Astrocyte of the cerebellum (primary cell): ENCODE measurements at regions not wholly inside any gene's neighbourhood (a gene's known extent, or its start where the extent isn't known, plus 50 kb on each side); places are given as distances from the start of the nearest gene placed in this dataset.
"Not testable (repeated sequence)": the region's sequence is repeated elsewhere in the genome, so short reads cannot be mapped to it uniquely, and the experiment has no call there.

Experiments
- DNase-seq: peaks from one replicate; pipeline ENCODE4 v3.0.0-alpha.2; 2011; ENCODE audit warnings: low read depth
- H3K4me3 ChIP-seq: 2 replicates; pipeline ENCODE4 v1.5.1; 2011; ENCODE audit warnings: mild to moderate bottlenecking, low read depth, low read length, moderate library complexity
- CTCF ChIP-seq: IDR thresholded peaks from 2 replicates; pipeline ENCODE4 v1.5.1; 2012; ENCODE audit warnings: low read length, low read depth, moderate library complexity, mild to moderate bottlenecking; ENCODE audit errors: missing control alignments
- in situ Hi-C: cut with HindIII; loops from 2 replicates; pipeline ENCODE4 v1.10.0; 2017; ENCODE audit warnings: low sequenced_read_pairs

GRCh38 chr2:49767316-49767715 lies 613.0 kb upstream of the FSHR start:
- no peak overlapping the region for H3K4me3 ChIP-seq
- in situ Hi-C loops = no loop called here
- TF ChIP-seq CTCF = no peak
- no peak for DNase-seq

GRCh38 chr2:49755777-49756176 lies 601.5 kb upstream of the FSHR start:
- in situ Hi-C loops = no loop called here
- TF ChIP-seq CTCF = no peak
- DNase-seq = no peak
- H3K4me3 ChIP-seq = no peak overlapping the region

GRCh38 chr2:49754381-49754780 lies 600.1 kb upstream of the FSHR start:
- H3K4me3 ChIP-seq = no peak overlapping the region
- DNase-seq = no peak
- no peak for TF ChIP-seq CTCF
- in situ Hi-C loops = no loop called here

GRCh38 chr2:49753344-49753985 lies 599.1 kb upstream of the FSHR start:
- TF ChIP-seq CTCF = no peak
- in situ Hi-C loops = no loop called here
- DNase-seq = peak; percentile 1
- no peak overlapping the region for H3K4me3 ChIP-seq

GRCh38 chr2:49737606-49738005 lies 583.3 kb upstream of the FSHR start:
- in situ Hi-C loops = no loop called here
- DNase-seq = no peak
- H3K4me3 ChIP-seq = no peak overlapping the region
- no peak for TF ChIP-seq CTCF

GRCh38 chr2:49732924-49733323 lies 578.6 kb upstream of the FSHR start:
- in situ Hi-C loops, DNase-seq, H3K4me3 ChIP-seq: not testable (repeated sequence)

- no peak overlapping the region for H3K4me3 ChIP-seq
- TF ChIP-seq CTCF = no peak
- no peak for DNase-seq
- in situ Hi-C loops = loop anchor here (25.0 kb wide), 1 partner anchor 443 kb away; no protein-coding TSS in a partner anchor
Measured at GRCh38 chr2:49719241-49719640, 564.9 kb upstream of the FSHR start.
